Ectodermal cell (in vitro differentiated cells): ENCODE measurements at regions not wholly inside any gene's neighbourhood (a gene's known extent, or its start where the extent isn't known, plus 50 kb on each side); places are given as distances from the start of the nearest gene placed in this dataset.
"Not testable (repeated sequence)": the region's sequence is repeated elsewhere in the genome, so short reads cannot be mapped to it uniquely, and the experiment has no call there.

Source experiments
- H3K27ac ChIP-seq: 2 replicates; pipeline ENCODE4 v1.7.0; 2013; ENCODE audit warnings: mild to moderate bottlenecking, low read depth, low read length; ENCODE audit not compliant: insufficient read depth, poor library complexity, severe bottlenecking
- H3K27me3 ChIP-seq: 2 replicates; pipeline ENCODE4 v1.7.0; 2013; ENCODE audit warnings: mild to moderate bottlenecking, low read length; ENCODE audit not compliant: insufficient read depth, control insufficient read depth, poor library complexity, severe bottlenecking
- H3K36me3 ChIP-seq: one replicate; pipeline ENCODE4 v1.7.0; 2013; ENCODE audit warnings: low read length; ENCODE audit not compliant: control insufficient read depth, insufficient read depth
- H3K4me1 ChIP-seq: one replicate; pipeline ENCODE4 v1.7.0; 2013; ENCODE audit warnings: low read length; ENCODE audit not compliant: control insufficient read depth, insufficient read depth
- H3K4me3 ChIP-seq: 2 replicates; pipeline ENCODE4 v1.7.0; 2013; ENCODE audit warnings: low read depth, low read length, control low read depth; ENCODE audit not compliant: insufficient read depth
- H3K9me3 ChIP-seq: 2 replicates; pipeline ENCODE4 v1.7.0; 2013; ENCODE audit warnings: mild to moderate bottlenecking, low read length, moderate library complexity; ENCODE audit not compliant: control insufficient read depth
- WGBS, 2 experiments: methylation state at CpG; one replicate each; pipeline ENCODE4 v1.1.7; 2013; ENCODE audit warnings: missing lambda C conversion rate in 2 of 2; 5-methylcytosine and 5-hydroxymethylcytosine counted together

GRCh38 chr17:26987851-26988250 lies 306.1 kb upstream of the WSB1 start:
- H3K4me1 ChIP-seq, H3K27me3 ChIP-seq, H3K36me3 ChIP-seq, H3K27ac ChIP-seq, H3K4me3 ChIP-seq: not testable (repeated sequence)
- WGBS, 2 experiments, result 63 to 67% methylated on average over 3 of the region's 3 CpGs
- H3K9me3 ChIP-seq, result peaks cover 17% of the 10 kb centered on the region

GRCh38 chr17:26994648-26995047 lies 299.3 kb upstream of the WSB1 start:
- not testable (repeated sequence) for H3K27me3 ChIP-seq, H3K4me3 ChIP-seq, H3K27ac ChIP-seq, H3K9me3 ChIP-seq, H3K36me3 ChIP-seq, H3K4me1 ChIP-seq
- WGBS, 2 experiments, result 75% methylated on average over 5 to 6 of the region's 6 CpGs

GRCh38 chr17:26996146-26996916 lies 297.6 kb upstream of the WSB1 start:
- not testable (repeated sequence) for H3K4me3 ChIP-seq, H3K9me3 ChIP-seq, H3K4me1 ChIP-seq, H3K36me3 ChIP-seq, H3K27ac ChIP-seq, H3K27me3 ChIP-seq
- WGBS, 2 experiments, result 58 to 70% methylated on average over 5 to 7 of the region's 7 CpGs

GRCh38 chr17:27007734-27008531 lies 286.0 kb upstream of the WSB1 start:
- not testable (repeated sequence) for H3K4me1 ChIP-seq, H3K27ac ChIP-seq, H3K4me3 ChIP-seq, H3K36me3 ChIP-seq, H3K27me3 ChIP-seq
- H3K9me3 ChIP-seq, result peaks cover 13% of the 10 kb centered on the region
- WGBS, 2 experiments, result 61 to 73% methylated on average over 3 of the region's 4 CpGs

- Histone ChIP-seq H3K27ac (no peak overlapping the region), H3K4me3 (no peak overlapping the region)
- 79 to 83% methylated on average over 14 of the region's 14 CpGs for WGBS, 2 experiments
These were observed 284.8 kb upstream of the WSB1 start for GRCh38 chr17:27009087-27009486.

GRCh38 chr17:27010138-27010537 lies 283.8 kb upstream of the WSB1 start:
- not testable (repeated sequence) for H3K4me3 ChIP-seq

More at GRCh38 chr17:27009087-27009486, 284.8 kb upstream of the WSB1 start:
- no peaks in the 10 kb centered on the region for H3K27me3 ChIP-seq
- no peaks in the 10 kb centered on the region for H3K4me1 ChIP-seq
- H3K9me3 ChIP-seq, result peaks cover 13% of the 10 kb centered on the region
- H3K36me3 ChIP-seq, result no peaks in the 10 kb centered on the region

GRCh38 chr17:27030552-27030951 lies 263.4 kb upstream of the WSB1 start:
- H3K4me3 ChIP-seq, H3K36me3 ChIP-seq, H3K9me3 ChIP-seq, H3K4me1 ChIP-seq, H3K27ac ChIP-seq, H3K27me3 ChIP-seq: not testable (repeated sequence)
- WGBS, 2 experiments, result 81 to 87% methylated on average over 3 of the region's 3 CpGs

More at GRCh38 chr17:27010138-27010537, 283.8 kb upstream of the WSB1 start:
- not testable (repeated sequence) for H3K27me3 ChIP-seq, H3K4me1 ChIP-seq, H3K36me3 ChIP-seq, H3K27ac ChIP-seq
- WGBS, 2 experiments, result 44 to 49% methylated on average over 3 of the region's 3 CpGs
- peaks cover 16% of the 10 kb centered on the region for H3K9me3 ChIP-seq

- Histone ChIP-seq H3K4me3 (no peak overlapping the region), H3K9me3 (no peaks in the 10 kb centered on the region), H3K36me3 (no peaks in the 10 kb centered on the region), H3K27me3 (no peaks in the 10 kb centered on the region), H3K4me1 (no peaks in the 10 kb centered on the region), H3K27ac (no peak overlapping the region)
- WGBS, 2 experiments, result 79 to 87% methylated on average over 2 of the region's 2 CpGs
These were observed 255.2 kb upstream of the WSB1 start for GRCh38 chr17:27038676-27039075.

GRCh38 chr17:27045039-27045438 lies 248.9 kb upstream of the WSB1 start:
- H3K36me3 ChIP-seq, H3K4me1 ChIP-seq, H3K27ac ChIP-seq, H3K9me3 ChIP-seq, H3K4me3 ChIP-seq, H3K27me3 ChIP-seq: not testable (repeated sequence)
- 80 to 81% methylated on average over 12 of the region's 12 CpGs for whole genome bisulfite sequencing, 2 experiments

- no peaks in the 10 kb centered on the region for H3K36me3 ChIP-seq
- no peaks in the 10 kb centered on the region for H3K4me1 ChIP-seq
- peaks cover 3% of the 10 kb centered on the region for H3K9me3 ChIP-seq
- 59 to 62% methylated on average over 3 of the region's 3 CpGs for WGBS, 2 experiments
- H3K27ac ChIP-seq, result no peak overlapping the region
- no peak overlapping the region for H3K4me3 ChIP-seq
- H3K27me3 ChIP-seq, result no peaks in the 10 kb centered on the region
These were observed 244.7 kb upstream of the WSB1 start for GRCh38 chr17:27049104-27049784.
